ENCODE measurements at regions not wholly inside any gene's neighbourhood (a gene's known extent, or its start where the extent isn't known, plus 50 kb on each side); places are given as distances from the start of the nearest gene placed in this dataset.

DNA sequence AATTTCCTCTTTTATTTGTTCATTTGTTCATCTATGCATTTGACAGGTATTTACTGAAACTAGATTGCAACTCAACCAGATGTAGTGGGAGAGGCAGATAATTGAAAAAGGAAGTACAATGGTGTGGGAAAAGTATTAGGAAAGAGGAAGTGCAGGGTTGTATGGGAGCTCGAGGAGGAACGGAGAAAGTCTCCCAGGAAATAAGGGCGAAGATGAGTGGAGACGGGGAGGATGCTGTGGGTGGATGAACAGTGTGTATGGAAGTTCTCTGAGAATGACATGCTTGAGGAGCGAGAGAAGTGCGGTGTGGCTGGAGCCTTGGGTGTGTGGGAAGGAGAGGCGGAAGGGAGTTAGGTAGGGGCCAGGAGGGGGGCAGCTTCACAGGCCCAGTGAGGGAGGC lies 87.5 kb upstream of the DHX15 start:
- DNase-seq (no peak), ATAC-seq (ENCODE audit: low read depth) (no peak)
- Histone ChIP-seq H3K4me2 (replicated peaks; ENCODE audit: low read depth, low read length, poor library complexity, severe bottlenecking) (no peak overlapping the region), H4K20me1 (ENCODE audit: control insufficient read depth, insufficient read depth, low read length, poor library complexity, severe bottlenecking) (no peaks in the 10 kb centered on the region), H3K9me3 (ENCODE audit: control extremely low read depth in 1 of 3, control insufficient read depth in 2 of 3, insufficient read depth in 1 of 3, low read length in 2 of 3) (peaks cover 0 to 4% (median 3%) of the 10 kb centered on the region in 3 donors), H3K27me3 (replicated peaks in 1 of 4; ENCODE audit: control extremely low read depth in 1 of 4, control insufficient read depth in 3 of 4, insufficient read depth in 4 of 4, low read length in 3 of 4) (no peaks in the 10 kb centered on the region), H3K36me3 (replicated peaks in 1 of 2; ENCODE audit: control extremely low read depth in 1 of 2, control insufficient read depth in 1 of 2, extremely low read depth in 1 of 2, insufficient read depth in 2 of 2, low read length in 1 of 2) (no peaks in the 10 kb centered on the region), H3K4me3 (ENCODE audit: control extremely low read depth in 1 of 5, extremely low read depth in 1 of 5, insufficient read depth in 1 of 5, low read depth in 2 of 5, low read length in 4 of 5) (no peak overlapping the region), H3K27ac (ENCODE audit: low read length in 2 of 2) (no peak overlapping the region), H3K79me2 (ENCODE audit: control insufficient read depth, insufficient read depth, low read length) (no peaks in the 10 kb centered on the region), H3K4me1 (ENCODE audit: control insufficient read depth in 2 of 2, insufficient read depth in 2 of 2, low read length in 2 of 2) (no peaks in the 10 kb centered on the region), H3K9ac (ENCODE audit: low read length) (no peak overlapping the region), H2AFZ (ENCODE audit: insufficient read depth, low read depth, low read length, poor library complexity, severe bottlenecking) (no peak overlapping the region)
- Mint-ChIP-seq H3K27me3 (peaks cover 13% of the 10 kb centered on the region), H3K4me3 (no peak overlapping the region), H3K4me1 (no peaks in the 10 kb centered on the region), H3K27ac (no peak overlapping the region), H3K9me3 (ENCODE audit: insufficient read depth) (no peaks in the 10 kb centered on the region)
- CTCF ChIA-PET: no interaction called here
- 60% methylated on average over 7 of the region's 7 CpGs for WGBS (ENCODE audit: insufficient coverage)
- POLR2A ChIA-PET: no interaction called here
- no peak for TF ChIP-seq EZH2 (IDR thresholded peaks at IDR 0.05; ENCODE audit: borderline replicate concordance, insufficient read depth, low read depth, low read length, poor library complexity, severe bottlenecking)
- TF ChIP-seq, protein P1, sequence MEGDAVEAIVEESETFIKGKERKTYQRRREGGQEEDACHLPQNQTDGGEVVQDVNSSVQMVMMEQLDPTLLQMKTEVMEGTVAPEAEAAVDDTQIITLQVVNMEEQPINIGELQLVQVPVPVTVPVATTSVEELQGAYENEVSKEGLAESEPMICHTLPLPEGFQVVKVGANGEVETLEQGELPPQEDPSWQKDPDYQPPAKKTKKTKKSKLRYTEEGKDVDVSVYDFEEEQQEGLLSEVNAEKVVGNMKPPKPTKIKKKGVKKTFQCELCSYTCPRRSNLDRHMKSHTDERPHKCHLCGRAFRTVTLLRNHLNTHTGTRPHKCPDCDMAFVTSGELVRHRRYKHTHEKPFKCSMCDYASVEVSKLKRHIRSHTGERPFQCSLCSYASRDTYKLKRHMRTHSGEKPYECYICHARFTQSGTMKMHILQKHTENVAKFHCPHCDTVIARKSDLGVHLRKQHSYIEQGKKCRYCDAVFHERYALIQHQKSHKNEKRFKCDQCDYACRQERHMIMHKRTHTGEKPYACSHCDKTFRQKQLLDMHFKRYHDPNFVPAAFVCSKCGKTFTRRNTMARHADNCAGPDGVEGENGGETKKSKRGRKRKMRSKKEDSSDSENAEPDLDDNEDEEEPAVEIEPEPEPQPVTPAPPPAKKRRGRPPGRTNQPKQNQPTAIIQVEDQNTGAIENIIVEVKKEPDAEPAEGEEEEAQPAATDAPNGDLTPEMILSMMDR (IDR thresholded peaks at IDR 0.05): no peak
- intact Hi-C loops (cut with micrococcal nuclease): no loop called here

DNA sequence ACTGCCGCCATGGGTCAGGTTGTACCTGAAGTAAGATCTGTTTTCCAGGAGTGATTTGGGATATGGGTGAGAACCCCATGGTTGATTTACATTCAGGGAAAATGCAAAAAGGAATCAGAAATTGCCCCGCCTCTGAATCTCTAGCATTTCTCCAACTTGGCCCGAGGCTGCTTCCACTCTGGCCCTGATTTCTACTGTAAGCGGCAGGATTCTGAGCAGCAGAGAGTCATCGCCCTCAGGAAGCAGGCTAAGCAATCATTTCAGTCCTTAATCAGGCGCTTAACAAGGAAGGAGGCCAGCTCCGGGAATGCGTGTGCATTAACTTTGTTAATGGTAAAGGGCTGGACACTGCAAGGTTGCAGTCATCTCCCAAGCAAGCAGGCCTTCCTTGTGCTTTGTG lies 88.5 kb upstream of the DHX15 start:
- H3K79me2 ChIP-seq (ENCODE audit: control insufficient read depth, insufficient read depth, low read length): no peaks in the 10 kb centered on the region
- no peak overlapping the region for H3K27ac Mint-ChIP-seq
- no peaks in the 10 kb centered on the region for H3K9me3 Mint-ChIP-seq (ENCODE audit: insufficient read depth)
- intact Hi-C loops (cut with micrococcal nuclease): no loop called here
- CTCF ChIA-PET: no interaction called here
- WGBS (ENCODE audit: insufficient coverage): 94% methylated on average over 6 of the region's 8 CpGs
- no peaks in the 10 kb centered on the region for H3K36me3 ChIP-seq (replicated peaks in 1 of 2; ENCODE audit: control extremely low read depth in 1 of 2, control insufficient read depth in 1 of 2, extremely low read depth in 1 of 2, insufficient read depth in 2 of 2, low read length in 1 of 2)
- H4K20me1 ChIP-seq (ENCODE audit: control insufficient read depth, insufficient read depth, low read length, poor library complexity, severe bottlenecking): no peaks in the 10 kb centered on the region
- peaks cover 13% of the 10 kb centered on the region for H3K27me3 Mint-ChIP-seq
- H2AFZ ChIP-seq (ENCODE audit: insufficient read depth, low read depth, low read length, poor library complexity, severe bottlenecking): no peak overlapping the region
- DNase-seq (no peak), ATAC-seq (ENCODE audit: low read depth) (no peak)
- no peaks in the 10 kb centered on the region for H3K27me3 ChIP-seq (replicated peaks in 1 of 4; ENCODE audit: control extremely low read depth in 1 of 4, control insufficient read depth in 3 of 4, insufficient read depth in 4 of 4, low read length in 3 of 4)
- H3K4me3 ChIP-seq (ENCODE audit: control extremely low read depth in 1 of 5, extremely low read depth in 1 of 5, insufficient read depth in 1 of 5, low read depth in 2 of 5, low read length in 4 of 5): no peak overlapping the region
- no peak overlapping the region for H3K4me2 ChIP-seq (replicated peaks; ENCODE audit: low read depth, low read length, poor library complexity, severe bottlenecking)
- no peaks in the 10 kb centered on the region for H3K4me1 ChIP-seq (ENCODE audit: control insufficient read depth in 2 of 2, insufficient read depth in 2 of 2, low read length in 2 of 2)
- no peaks in the 10 kb centered on the region for H3K4me1 Mint-ChIP-seq
- TF ChIP-seq, protein P1 (IDR thresholded peaks at IDR 0.05): no peak
- no peak for TF ChIP-seq EZH2 (IDR thresholded peaks at IDR 0.05; ENCODE audit: borderline replicate concordance, insufficient read depth, low read depth, low read length, poor library complexity, severe bottlenecking)
- H3K9me3 ChIP-seq (ENCODE audit: control extremely low read depth in 1 of 3, control insufficient read depth in 2 of 3, insufficient read depth in 1 of 3, low read length in 2 of 3): peaks cover 0 to 4% (median 3%) of the 10 kb centered on the region in 3 donors
- POLR2A ChIA-PET: no interaction called here
- H3K27ac ChIP-seq (ENCODE audit: low read length in 2 of 2): no peak overlapping the region
- no peak overlapping the region for H3K4me3 Mint-ChIP-seq
- H3K9ac ChIP-seq (ENCODE audit: low read length): no peak overlapping the region

Measured in B cell (primary cell).